ENCODE measurements at regions not wholly inside any gene's neighbourhood (a gene's known extent, or its start where the extent isn't known, plus 50 kb on each side); places are given as distances from the start of the nearest gene placed in this dataset.

DNA sequence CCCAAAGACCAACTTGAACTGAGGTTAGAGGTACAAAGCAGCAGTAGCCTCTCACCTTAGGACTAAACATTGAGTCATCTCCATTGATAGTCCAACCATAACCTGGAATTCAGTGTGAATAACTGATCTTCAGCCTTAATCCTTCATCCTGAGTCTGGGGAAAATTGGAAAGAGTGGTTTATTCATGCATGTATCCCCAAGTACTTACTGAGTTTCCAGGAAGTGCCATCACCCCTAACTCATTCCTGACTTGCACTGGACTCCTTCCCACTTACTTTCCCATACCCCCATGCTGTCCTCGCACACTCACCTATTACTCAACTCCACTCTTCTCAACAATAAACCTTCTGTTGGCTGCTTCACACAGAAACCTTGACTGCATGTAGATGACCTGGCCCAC is 161.4 kb upstream of the ZNF462 start:
- no peaks in the 10 kb centered on the region for H3K9me3 ChIP-seq
- no peak overlapping the region for H3K27ac ChIP-seq
- H3K27me3 ChIP-seq: no peaks in the 10 kb centered on the region
- no peak overlapping the region for H3K4me3 ChIP-seq
- H3K4me1 ChIP-seq: peaks cover 0 to 16% of the 10 kb centered on the region in 2 donors
- no peaks in the 10 kb centered on the region for H3K36me3 ChIP-seq
- TF ChIP-seq, protein P1, sequence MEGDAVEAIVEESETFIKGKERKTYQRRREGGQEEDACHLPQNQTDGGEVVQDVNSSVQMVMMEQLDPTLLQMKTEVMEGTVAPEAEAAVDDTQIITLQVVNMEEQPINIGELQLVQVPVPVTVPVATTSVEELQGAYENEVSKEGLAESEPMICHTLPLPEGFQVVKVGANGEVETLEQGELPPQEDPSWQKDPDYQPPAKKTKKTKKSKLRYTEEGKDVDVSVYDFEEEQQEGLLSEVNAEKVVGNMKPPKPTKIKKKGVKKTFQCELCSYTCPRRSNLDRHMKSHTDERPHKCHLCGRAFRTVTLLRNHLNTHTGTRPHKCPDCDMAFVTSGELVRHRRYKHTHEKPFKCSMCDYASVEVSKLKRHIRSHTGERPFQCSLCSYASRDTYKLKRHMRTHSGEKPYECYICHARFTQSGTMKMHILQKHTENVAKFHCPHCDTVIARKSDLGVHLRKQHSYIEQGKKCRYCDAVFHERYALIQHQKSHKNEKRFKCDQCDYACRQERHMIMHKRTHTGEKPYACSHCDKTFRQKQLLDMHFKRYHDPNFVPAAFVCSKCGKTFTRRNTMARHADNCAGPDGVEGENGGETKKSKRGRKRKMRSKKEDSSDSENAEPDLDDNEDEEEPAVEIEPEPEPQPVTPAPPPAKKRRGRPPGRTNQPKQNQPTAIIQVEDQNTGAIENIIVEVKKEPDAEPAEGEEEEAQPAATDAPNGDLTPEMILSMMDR (IDR thresholded peaks at IDR 0.05): no peak
- DNase-seq (ENCODE audit: low spot score): no peak

DNA sequence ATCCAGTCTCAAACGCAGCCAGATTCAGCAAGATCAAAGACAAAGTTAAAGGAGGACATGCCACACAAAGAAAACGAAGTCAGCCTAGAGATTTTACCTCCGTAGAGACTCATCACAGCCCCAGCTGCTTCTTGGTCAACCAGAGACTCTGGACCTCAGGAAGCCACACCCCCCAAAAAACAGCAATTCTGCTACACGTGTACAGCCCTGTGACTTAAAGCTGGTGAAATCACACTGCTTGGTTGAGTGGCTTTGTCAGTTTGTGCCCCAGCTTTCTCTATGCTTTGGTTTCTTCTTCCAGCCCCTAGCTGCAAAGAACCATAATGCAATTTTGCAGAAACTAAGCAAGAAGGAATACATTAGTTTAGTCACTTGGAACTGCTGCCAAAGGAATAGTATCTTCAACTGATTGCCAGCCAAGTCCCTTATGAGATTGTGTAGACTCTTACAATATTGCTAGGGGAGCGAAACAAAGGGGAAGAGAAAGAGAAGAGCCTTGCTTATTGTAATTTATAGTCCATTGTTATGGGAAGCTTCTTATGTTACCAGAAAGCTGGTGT is 158.8 kb upstream of the ZNF462 start:
- Histone ChIP-seq H3K27ac (no peak overlapping the region), H3K9me3 (no peaks in the 10 kb centered on the region), H3K4me1 (peaks cover 0 to 19% of the 10 kb centered on the region in 2 donors), H3K27me3 (no peaks in the 10 kb centered on the region), H3K4me3 (no peak overlapping the region), H3K36me3 (no peaks in the 10 kb centered on the region)
- no peak for DNase-seq (ENCODE audit: low spot score)
- TF ChIP-seq, protein P1 (IDR thresholded peaks at IDR 0.05): no peak

DNA sequence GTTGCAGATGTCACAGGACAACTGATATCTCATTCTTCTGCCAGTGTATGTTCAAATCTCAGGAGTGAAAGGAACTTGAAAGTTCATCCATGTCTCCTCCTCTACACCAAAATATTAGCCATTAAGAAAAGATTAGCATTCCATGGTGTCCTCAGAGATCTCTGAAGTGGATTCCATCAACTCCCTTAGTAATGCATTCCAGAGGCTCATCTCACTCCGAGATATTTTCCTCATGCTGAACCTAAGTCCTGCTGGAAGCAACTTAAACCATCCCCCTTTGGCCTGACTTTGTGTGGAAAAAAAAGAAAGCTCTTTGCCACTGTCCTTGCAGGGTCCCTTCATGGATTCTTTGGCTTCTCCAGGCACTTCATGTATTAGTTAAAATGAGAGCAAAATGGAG is 155.7 kb upstream of the ZNF462 start:
- peak overlapping the region in 1 of 2 donors; percentile 16 for H3K27ac ChIP-seq
- H3K4me3 ChIP-seq: no peak overlapping the region
- DNase-seq (ENCODE audit: low spot score): no peak
- no peaks in the 10 kb centered on the region for H3K9me3 ChIP-seq
- H3K36me3 ChIP-seq: no peaks in the 10 kb centered on the region
- H3K27me3 ChIP-seq: no peaks in the 10 kb centered on the region
- TF ChIP-seq, protein P1 (IDR thresholded peaks at IDR 0.05): no peak
- peaks cover 0 to 19% of the 10 kb centered on the region in 2 donors for H3K4me1 ChIP-seq

DNA sequence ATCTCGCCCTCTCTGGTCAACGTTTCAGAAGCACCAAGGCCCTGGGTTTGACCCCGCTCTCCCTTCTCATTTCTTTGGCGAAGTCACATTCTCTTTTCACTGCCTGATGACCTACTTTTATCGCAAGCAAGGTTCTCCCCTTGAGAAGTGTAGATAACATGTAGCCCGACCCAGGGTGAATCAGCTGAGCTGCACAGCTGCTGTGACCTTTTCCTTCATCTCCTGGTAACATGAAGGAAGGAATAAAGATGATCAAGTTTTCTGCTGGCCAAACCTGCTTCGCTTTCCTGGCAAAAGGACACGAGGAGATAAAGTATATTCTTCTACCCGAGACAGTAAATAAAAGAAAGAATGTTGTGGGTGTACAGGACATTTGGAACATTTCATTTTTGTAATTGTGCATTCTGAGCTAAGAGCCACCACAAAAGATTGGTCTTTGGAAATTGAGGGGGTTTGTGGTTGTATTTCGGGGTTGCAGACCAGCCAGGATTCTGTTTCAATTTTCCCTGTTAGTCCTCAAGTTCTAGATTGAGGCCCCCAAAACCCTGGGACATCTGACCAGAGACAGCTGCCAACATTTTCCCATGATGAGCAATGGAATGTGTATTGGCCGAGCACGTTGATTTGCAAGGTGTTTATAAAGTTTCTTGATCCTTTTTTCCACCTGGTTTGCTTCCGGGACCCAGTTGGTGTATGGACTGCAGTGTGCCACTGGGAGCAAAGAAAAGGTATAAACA is 155.1 kb upstream of the ZNF462 start:
- H3K4me3 ChIP-seq: no peak overlapping the region
- no peaks in the 10 kb centered on the region for H3K27me3 ChIP-seq
- H3K9me3 ChIP-seq: no peaks in the 10 kb centered on the region
- H3K27ac ChIP-seq: peak overlapping the region; percentile 16 to 64
- no peaks in the 10 kb centered on the region for H3K36me3 ChIP-seq
- DNase-seq (ENCODE audit: low spot score): no peak
- TF ChIP-seq, protein P1 (IDR thresholded peaks at IDR 0.05): no peak
- H3K4me1 ChIP-seq: peaks cover 0 to 19% of the 10 kb centered on the region in 2 donors

DNA sequence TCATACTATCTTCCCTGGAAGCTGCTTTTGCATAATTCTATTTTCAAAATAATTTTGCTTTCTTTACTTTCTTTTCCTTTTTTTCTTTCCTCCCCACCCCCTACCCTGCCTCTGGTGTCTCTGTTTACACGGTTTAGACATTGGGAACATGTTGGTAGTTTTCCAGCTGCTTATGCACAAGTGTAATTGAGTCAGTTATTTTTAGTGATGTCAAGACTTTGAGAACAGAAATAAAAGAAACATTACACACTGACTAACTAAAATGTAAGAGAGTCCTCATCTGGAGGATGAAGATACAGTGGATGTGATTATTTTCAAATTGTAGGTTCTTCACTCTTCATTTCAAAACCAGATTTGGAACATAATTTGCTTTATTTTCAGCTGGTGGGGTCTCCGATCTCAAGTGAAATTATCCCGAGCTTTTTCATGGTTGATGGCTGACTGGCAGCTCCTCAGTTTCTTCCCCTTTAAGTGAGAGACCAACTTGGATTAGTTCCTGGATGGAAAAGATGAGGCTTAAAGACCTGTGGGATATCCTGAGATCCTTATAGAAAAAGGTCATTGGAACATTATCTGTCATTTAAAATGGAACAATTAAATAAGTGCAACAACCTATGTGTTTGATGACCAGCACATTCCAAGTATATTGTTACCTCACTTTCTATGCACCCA is 154.4 kb upstream of the ZNF462 start:
- no peak for DNase-seq (ENCODE audit: low spot score)
- Histone ChIP-seq H3K9me3 (no peaks in the 10 kb centered on the region), H3K27ac (peak overlapping the region; percentile 16 to 64), H3K27me3 (no peaks in the 10 kb centered on the region), H3K4me1 (peaks cover 0 to 19% of the 10 kb centered on the region in 2 donors), H3K36me3 (no peaks in the 10 kb centered on the region), H3K4me3 (no peak overlapping the region)
- TF ChIP-seq, protein P1 (IDR thresholded peaks at IDR 0.05): no peak

Data from right atrium auricular region (tissue), 2 donors.